ENCODE measurements at regions not wholly inside any gene's neighbourhood (a gene's known extent, or its start where the extent isn't known, plus 50 kb on each side); places are given as distances from the start of the nearest gene placed in this dataset.

DNA sequence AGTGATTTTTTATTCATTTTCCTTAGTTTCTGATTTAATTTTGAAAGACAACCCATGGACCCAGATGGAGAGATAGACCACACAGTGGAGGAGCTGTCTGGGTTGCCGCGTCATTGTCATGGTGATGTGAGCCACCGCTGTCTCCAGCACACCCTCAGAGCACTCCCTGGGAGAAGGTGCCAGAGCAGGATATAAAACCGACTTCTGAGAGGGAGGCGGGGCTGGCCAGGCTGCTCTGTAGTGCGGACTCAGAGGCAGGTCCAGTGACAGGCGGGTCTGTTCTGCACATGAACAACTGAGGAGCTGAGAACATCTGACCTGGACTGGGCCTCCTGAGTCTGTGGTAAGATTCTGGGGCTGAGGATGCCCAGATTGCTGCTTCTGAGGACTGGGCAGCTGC, 216.3 kb upstream of the NLRP1 start:
- Mint-ChIP-seq H3K9me3 (ENCODE audit: low read depth) (peaks cover 3% of the 10 kb centered on the region), H3K27me3 (ENCODE audit: low read depth) (peaks cover 44% of the 10 kb centered on the region), H3K4me3 (ENCODE audit: unreplicated experiment) (no peak overlapping the region), H3K36me3 (ENCODE audit: low read depth) (no peaks in the 10 kb centered on the region), H3K27ac (ENCODE audit: unreplicated experiment) (no peak overlapping the region), H3K4me1 (ENCODE audit: low read depth) (no peaks in the 10 kb centered on the region)
- DNase-seq (ENCODE audit: low spot score): no peak
- TF ChIP-seq, protein P1, sequence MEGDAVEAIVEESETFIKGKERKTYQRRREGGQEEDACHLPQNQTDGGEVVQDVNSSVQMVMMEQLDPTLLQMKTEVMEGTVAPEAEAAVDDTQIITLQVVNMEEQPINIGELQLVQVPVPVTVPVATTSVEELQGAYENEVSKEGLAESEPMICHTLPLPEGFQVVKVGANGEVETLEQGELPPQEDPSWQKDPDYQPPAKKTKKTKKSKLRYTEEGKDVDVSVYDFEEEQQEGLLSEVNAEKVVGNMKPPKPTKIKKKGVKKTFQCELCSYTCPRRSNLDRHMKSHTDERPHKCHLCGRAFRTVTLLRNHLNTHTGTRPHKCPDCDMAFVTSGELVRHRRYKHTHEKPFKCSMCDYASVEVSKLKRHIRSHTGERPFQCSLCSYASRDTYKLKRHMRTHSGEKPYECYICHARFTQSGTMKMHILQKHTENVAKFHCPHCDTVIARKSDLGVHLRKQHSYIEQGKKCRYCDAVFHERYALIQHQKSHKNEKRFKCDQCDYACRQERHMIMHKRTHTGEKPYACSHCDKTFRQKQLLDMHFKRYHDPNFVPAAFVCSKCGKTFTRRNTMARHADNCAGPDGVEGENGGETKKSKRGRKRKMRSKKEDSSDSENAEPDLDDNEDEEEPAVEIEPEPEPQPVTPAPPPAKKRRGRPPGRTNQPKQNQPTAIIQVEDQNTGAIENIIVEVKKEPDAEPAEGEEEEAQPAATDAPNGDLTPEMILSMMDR (IDR thresholded peaks at IDR 0.05): no peak

DNA sequence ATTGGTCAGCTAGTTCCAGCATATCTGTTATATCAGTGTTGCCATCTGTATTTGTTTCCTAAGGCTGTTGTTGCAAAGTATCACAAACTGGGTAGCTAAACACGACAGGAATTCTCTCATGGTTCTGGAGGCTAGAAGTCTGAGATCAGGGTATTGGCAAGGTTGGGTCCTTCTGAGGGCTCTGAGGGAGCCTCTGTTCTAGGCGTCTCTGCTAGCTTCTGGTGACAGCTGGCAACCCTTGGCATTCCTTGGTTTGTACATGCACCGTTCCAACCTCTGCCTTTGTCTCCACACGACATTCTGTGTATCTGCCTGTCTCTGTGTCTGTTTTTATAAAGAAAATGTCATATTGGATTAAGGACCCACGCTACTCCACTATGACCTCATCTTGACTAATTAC, 219.9 kb upstream of the NLRP1 start:
- TF ChIP-seq, protein P1 (IDR thresholded peaks at IDR 0.05): no peak
- DNase-seq (ENCODE audit: low spot score): no peak
- H3K36me3 Mint-ChIP-seq (ENCODE audit: low read depth): no peaks in the 10 kb centered on the region
- no peaks in the 10 kb centered on the region for H3K4me1 Mint-ChIP-seq (ENCODE audit: low read depth)
- peaks cover 34% of the 10 kb centered on the region for H3K27me3 Mint-ChIP-seq (ENCODE audit: low read depth)
- peaks cover 3% of the 10 kb centered on the region for H3K9me3 Mint-ChIP-seq (ENCODE audit: low read depth)
- H3K27ac Mint-ChIP-seq (ENCODE audit: unreplicated experiment): no peak overlapping the region
- H3K4me3 Mint-ChIP-seq (ENCODE audit: unreplicated experiment): no peak overlapping the region

DNA sequence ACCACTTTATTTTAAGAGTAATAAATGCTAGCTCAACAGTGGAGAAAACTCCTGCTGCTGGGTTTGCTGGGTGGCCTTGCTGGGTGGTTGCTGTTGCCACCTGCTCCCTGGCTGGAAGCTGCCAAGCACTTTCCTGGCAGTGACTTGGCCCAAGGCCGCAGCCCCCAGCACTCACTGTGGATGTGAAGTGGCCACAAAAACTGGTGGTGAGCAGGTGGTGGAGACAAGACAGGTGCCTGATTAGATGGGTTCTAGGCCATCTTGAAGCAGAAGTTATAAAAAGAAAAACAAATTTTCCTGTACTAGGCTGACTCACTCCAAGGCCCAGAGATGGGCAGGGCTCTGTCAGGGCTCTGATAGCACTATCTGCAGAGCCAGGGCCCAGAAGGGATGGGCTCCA, 224.7 kb upstream of the NLRP1 start:
- no peaks in the 10 kb centered on the region for H3K4me1 Mint-ChIP-seq (ENCODE audit: low read depth)
- H3K9me3 Mint-ChIP-seq (ENCODE audit: low read depth): peaks cover 21% of the 10 kb centered on the region
- H3K27ac Mint-ChIP-seq (ENCODE audit: unreplicated experiment): no peak overlapping the region
- TF ChIP-seq, protein P1 (IDR thresholded peaks at IDR 0.05): no peak
- peaks cover 13% of the 10 kb centered on the region for H3K27me3 Mint-ChIP-seq (ENCODE audit: low read depth)
- no peak overlapping the region for H3K4me3 Mint-ChIP-seq (ENCODE audit: unreplicated experiment)
- H3K36me3 Mint-ChIP-seq (ENCODE audit: low read depth): peaks cover 5% of the 10 kb centered on the region
- DNase-seq (ENCODE audit: low spot score): no peak

DNA sequence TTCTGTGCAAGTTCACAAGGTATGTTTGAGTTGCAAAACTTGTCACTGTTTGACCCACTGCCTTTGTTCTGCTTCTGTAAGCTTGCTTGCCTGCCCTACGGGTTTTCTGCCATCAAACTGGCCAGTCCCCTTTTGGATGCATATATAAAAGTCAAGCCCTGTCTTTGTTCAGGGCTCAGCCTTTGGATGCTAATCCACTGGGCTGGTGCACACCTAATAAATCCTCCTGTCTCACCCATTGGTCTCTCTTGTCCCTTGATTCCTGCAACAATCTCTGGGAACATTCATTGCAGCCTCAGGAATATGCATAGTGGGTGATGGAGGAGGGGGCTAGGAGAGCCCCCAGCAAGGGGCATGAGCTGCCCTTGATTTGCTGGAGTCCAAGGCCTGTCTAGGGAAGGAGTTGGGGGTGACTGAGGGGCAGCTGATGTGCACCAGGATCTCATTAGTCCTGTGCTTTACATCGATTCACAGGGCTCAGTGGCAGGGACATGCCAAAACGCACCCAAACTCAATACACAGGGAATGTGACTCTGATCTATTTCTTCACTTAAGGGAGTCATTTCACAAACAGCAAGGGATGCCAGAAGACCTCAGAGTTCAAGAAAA, 225.4 kb upstream of the NLRP1 start:
- no peak for DNase-seq (ENCODE audit: low spot score)
- no peak overlapping the region for H3K27ac Mint-ChIP-seq (ENCODE audit: unreplicated experiment)
- no peaks in the 10 kb centered on the region for H3K4me1 Mint-ChIP-seq (ENCODE audit: low read depth)
- H3K4me3 Mint-ChIP-seq (ENCODE audit: unreplicated experiment): no peak overlapping the region
- H3K27me3 Mint-ChIP-seq (ENCODE audit: low read depth): peaks cover 13% of the 10 kb centered on the region
- H3K36me3 Mint-ChIP-seq (ENCODE audit: low read depth): peaks cover 5% of the 10 kb centered on the region
- TF ChIP-seq, protein P1 (IDR thresholded peaks at IDR 0.05): no peak
- peaks cover 21% of the 10 kb centered on the region for H3K9me3 Mint-ChIP-seq (ENCODE audit: low read depth)

DNA sequence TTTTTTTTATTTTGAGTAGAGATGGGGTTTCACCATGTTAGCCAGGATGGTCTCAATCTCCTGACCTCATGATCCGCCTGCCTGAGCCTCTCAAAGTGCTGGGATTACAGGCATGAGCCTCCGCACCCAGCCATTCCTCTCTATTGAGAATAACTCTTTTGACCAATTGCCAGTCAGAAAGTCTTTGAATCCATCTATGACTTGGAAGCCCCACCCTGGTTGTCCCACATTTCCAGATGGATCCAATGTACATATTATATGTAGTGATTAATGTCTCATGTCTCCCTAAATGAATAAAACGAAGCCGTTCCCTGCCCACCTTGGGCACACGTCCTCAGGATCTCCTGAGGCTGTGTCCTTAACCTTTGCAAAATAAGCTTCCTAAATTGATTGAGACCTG, 228.3 kb upstream of the NLRP1 start:
- no peak overlapping the region for H3K27ac Mint-ChIP-seq (ENCODE audit: unreplicated experiment)
- TF ChIP-seq, protein P1 (IDR thresholded peaks at IDR 0.05): no peak
- peaks cover 13% of the 10 kb centered on the region for H3K27me3 Mint-ChIP-seq (ENCODE audit: low read depth)
- peaks cover 5% of the 10 kb centered on the region for H3K36me3 Mint-ChIP-seq (ENCODE audit: low read depth)
- DNase-seq (ENCODE audit: low spot score): no peak
- no peak overlapping the region for H3K4me3 Mint-ChIP-seq (ENCODE audit: unreplicated experiment)
- no peaks in the 10 kb centered on the region for H3K4me1 Mint-ChIP-seq (ENCODE audit: low read depth)
- peaks cover 21% of the 10 kb centered on the region for H3K9me3 Mint-ChIP-seq (ENCODE audit: low read depth)
